ENCODE measurements at regions not wholly inside any gene's neighbourhood (a gene's known extent, or its start where the extent isn't known, plus 50 kb on each side); places are given as distances from the start of the nearest gene placed in this dataset.
"Not testable (repeated sequence)": the region's sequence is repeated elsewhere in the genome, so short reads cannot be mapped to it uniquely, and the experiment has no call there.

DNA sequence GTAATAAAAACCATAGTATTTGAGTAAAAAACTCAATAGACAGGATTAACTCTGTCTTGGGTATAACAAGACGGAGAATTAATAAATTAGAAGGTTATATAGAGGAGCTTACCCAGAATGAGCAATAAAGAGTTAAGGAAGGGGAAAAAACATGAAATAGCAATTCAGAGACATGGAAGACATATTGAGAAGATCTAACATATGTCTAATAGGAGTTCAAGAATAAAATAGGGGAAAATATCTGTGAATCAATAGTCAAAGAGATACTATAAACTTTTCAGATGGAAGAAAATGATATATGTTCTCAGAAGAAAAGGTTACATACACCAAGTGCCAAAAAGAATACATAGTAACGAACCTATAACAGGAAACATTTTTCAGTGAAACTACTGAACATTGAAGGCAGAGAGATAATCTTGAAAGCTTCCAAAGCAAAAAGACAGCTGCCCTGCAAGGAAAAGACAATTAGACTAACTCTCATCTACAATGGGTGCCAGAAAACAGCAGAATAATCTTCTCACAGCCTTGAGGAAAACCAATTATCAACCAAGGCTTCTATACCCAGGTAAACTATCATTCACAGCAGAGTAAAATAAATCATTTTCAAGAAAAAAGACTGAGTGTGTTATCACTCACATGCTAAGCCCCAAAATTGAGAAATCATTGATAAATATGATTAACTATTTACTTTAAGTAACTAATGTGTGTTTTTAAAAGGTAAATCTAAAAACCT is 106.0 kb downstream of the ENC1 start:
- DNase-seq (ENCODE audit: low read depth), result no peak

DNA sequence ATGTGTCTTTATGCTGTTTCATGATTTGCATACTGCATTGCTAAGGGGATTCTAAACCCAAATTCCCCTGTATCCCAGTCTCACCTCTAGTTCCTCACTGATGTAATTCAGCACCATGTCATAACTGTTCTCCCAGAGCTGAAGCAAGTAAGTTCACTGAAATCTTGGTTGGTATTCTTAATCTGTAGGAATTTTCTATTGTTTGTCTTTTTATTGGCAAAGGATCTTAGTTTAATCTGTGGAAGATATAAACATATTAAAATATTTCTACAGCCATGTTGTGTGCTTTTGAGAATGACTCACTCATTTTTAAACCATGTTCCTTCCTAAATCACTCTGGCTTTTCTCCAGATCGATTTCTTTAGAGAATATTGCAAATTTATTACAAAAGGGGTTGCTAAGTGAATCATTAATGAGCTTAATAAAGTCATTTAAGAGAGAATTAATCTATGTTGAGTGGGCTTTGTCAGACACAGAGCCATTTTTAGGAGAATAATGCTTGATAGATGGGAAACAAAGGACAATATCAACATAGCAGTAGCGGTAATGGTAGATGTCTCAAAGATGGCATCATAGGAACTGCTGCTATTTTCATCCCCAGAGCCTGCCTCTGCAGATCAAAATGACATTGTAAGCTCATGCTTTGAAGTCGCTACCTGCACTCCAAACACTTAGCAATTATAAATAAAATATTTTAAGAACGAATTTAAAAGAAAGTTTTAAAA is 110.0 kb downstream of the ENC1 start:
- DNase-seq (ENCODE audit: low read depth), result no peak

DNA sequence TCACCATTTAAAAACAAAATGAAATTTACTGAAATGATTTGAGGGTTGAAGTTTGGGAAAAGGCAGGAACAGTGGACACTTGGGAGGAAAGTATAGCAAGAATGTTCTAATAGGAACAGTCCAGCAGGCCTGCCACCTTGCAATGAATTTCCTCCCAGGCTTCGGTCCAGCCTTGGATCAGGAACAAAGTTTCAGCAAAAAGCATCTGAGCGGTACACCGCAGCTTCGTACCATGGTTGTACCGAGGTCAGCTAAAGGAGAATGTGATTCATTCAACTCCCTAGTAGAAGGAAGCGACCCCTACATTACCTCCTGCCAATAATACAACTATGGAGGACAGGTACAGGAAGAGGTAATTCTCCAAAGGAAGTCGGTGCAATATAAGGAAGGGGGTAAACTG is 111.4 kb downstream of the ENC1 start:
- no peak for DNase-seq (ENCODE audit: low read depth)

DNA sequence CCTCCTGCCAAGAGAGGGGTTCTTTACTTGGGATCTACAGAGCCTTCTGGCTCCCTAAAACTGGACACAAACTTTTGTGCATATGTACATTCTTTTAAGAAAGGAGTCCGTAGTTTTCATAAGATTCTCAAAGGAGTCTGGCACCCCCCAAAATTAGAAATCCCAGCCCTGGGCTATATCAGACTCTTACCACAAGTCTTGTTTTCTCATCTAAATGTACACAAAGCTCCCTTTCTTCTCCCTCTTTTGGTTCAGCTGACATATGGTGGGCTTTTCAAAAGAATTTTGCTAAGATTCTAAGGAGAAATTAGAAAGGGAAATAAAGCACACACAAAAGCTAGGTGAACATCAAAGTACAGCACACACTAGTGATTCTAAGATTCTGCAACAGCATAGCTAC is 114.4 kb downstream of the ENC1 start:
- DNase-seq (ENCODE audit: low read depth), result no peak

DNA sequence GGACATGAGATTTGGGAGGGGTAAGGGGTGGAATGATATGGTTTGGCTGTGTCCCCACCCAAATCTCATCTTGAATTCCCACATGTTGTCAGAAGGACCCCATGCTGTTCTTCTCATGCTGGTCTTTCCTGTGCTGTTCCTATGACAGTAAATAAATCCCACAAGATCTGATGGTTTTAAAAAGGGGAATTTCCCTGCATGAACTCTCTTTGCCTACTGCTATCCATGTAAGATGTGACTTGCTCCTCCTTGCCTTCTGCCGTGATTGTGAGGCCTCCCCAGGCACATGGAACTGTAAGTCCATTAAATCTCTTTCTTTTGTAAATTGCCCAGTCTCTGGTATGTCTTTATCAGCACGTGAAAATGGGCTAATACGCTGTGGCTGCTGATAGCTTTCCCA is 115.8 kb downstream of the ENC1 start:
- not testable (repeated sequence) for DNase-seq (ENCODE audit: low read depth)

DNA sequence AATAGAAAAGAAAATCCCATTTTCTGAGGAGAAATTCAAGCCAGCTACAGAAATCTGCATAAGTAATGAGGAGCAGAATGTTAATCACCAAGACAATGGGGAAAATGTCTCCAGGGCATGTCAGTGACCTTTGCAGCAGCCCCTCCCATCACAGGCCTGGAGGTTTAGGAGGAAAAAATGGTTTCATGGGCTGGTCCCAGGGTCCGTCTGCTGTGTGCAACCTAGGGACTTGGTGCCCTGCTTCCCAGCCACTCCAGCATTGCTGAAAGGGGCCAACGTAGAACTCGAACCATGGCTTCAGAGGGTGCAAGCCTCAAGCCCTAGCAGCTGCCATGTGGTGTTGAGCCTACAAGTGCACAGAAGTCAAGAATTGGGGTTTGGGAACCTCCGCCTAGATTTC is 116.8 kb downstream of the ENC1 start:
- not testable (repeated sequence) for DNase-seq (ENCODE audit: low read depth)

DNA sequence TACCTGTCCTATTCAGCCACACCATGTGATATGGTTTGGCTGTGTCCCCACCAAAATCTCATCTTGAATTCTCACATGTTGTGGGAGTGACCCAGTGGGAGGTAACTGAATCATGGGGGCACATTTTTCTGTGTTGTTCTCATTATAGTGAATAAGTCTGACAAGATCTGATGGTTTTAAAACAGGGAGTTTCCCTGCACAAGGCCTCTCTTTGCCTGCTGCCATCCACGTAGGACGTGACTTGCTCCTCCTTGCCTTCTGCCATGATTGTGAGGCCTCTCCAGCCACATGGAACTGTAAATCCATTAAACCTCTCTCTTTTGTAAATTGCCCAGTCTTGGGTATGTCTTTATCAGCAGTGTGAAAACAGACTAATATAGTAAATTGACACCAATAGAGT is 117.7 kb downstream of the ENC1 start:
- DNase-seq (ENCODE audit: low read depth), result not testable (repeated sequence)

DNA sequence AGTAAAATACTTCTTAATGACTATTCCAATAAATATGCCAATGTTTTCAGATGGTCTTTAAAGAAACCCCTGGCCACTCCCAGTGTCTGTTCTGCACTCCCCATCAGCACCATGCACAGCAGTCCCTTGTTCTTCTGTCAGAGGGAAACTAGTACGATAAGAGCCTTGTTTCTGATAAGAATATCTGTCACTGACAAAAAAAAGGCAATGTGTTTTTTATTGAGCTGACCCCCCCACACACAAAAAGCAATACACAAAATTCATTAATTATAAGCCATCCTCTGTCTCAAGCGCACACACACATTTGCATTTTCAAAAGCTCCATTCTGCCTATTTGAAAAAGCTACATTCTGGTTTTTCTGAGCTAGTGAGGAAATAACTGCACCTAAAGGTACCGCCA is 119.1 kb downstream of the ENC1 start:
- no peak for DNase-seq (ENCODE audit: low read depth)

DNA sequence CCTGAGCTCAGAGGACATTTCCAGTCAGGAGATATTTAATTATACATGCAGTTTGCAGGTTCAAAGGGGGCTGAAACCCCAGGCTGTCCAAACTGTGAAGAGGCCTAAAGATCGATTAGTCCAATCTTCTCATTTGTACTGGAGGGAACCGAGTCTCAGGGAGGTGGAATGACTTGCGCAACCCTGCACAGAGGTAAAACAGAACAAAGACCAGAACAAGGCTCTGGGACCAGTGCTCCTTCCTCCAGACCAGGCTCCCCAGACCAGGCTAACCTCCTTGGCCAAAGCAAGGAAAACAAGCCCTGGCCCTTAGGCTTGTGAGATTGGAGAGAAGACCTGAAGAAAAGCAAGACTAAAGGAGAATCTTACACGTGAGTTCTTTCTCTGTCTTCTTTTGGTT is 120.8 kb downstream of the ENC1 start:
- no peak for DNase-seq (ENCODE audit: low read depth)

DNA sequence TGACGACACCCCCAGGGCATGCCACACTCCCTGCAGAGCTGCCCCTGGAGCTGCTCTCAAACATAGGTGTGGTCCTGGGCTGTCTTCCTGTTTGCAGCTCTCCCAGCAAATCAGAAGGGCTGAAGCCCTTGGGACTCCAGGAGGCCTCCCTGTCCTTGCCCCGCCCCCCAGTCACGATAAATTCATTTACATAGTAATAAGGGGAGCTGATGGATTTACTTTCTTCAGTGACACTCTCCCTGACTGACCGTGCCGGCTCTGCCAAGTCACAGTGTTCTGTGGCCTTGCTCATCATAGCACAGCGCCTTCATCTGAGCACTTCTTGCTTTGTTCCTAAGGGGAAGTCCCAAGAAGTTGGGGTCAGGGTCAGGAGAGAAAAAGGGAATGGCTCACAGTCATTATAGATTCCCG is 121.4 kb downstream of the ENC1 start:
- DNase-seq (ENCODE audit: low read depth), result no peak

DNA sequence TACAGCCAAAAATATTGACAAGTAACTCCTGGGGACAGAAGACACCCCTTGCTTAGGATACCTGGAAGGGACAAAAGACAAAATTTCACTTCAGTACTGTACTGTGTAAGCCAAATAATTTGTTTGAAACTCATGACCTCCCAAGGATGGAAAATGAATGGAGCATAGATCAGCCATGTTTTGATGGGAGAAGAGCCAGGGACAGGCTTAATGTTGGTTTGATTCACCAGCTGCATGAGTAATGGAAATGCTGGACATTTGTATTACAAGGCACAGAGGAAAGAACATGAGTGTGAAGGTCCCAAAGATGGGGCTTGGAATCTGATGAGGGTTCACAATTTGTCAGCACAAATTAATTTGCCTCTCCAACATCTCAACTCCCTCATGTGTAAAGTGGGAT is 122.8 kb downstream of the ENC1 start:
- DNase-seq (ENCODE audit: low read depth), result no peak

DNA sequence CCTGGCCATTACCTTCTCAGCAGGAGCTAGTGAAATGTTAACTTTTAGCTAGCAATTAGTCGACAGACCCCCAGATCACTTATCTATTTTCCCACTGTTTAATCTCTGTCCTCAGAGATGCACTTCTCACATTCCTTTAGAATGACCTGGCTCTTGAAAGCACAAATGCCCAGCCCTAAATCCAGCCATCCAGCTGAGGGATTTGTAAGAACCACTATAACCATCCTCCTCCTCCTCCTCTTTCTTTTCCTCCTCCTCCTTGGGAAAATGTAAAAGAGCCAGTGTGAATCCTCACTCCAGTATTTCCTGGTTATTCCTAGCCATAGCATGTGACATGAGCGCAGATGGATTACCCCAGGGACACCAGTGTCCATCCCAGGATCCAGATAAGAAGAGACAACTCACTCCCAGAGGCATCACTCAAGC is 124.3 kb downstream of the ENC1 start:
- no peak for DNase-seq (ENCODE audit: low read depth)

DNA sequence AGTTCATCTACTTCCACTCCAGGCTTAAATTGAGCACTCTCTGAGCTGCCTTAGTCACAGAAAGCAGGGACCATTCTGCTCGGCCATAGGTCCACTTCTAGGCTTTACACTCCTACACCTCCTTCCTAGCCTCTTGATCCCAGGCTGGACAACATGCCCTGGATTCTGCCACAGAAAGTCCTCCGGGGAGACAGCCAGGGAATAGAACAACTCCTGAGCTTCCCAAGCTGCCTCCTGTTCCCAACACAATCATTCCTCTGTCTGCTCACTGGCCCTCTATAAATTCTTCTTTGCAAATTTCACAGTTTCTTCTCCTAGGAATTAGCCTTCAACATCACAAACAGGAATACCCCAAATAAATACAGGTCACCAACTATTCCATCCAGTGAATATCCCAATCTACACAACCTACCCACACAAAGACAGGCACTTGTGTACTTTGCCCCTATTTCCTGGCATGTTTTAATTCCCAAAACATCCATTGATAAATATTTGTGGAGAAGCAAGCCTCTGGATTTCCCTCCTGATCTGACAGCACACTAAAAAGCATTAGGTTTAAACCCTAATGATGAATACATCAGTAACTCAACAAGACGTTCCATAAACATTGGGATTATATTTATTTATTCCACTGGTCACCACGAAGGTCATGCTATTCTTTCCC is 125.5 kb downstream of the ENC1 start:
- no peak for DNase-seq (ENCODE audit: low read depth)

DNA sequence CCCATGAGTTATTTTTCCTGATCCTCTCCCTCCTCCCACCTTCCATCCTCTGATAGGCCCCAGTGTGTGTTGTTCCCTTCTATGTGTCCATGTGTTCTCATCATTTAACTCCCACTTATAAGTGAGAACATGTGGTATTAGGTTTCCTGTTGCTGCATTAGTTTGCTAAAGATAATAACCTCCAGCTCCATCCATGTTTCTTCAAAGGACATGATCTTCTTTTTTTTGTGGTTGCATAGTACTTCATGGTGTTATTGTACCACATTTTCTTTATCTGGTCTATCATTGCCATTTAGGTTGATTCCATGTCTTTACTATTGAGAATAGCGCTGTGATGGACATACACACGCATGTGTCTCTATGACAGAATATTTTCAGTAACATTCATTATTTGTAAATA is 128.8 kb downstream of the ENC1 start:
- DNase-seq (ENCODE audit: low read depth), result not testable (repeated sequence)

DNA sequence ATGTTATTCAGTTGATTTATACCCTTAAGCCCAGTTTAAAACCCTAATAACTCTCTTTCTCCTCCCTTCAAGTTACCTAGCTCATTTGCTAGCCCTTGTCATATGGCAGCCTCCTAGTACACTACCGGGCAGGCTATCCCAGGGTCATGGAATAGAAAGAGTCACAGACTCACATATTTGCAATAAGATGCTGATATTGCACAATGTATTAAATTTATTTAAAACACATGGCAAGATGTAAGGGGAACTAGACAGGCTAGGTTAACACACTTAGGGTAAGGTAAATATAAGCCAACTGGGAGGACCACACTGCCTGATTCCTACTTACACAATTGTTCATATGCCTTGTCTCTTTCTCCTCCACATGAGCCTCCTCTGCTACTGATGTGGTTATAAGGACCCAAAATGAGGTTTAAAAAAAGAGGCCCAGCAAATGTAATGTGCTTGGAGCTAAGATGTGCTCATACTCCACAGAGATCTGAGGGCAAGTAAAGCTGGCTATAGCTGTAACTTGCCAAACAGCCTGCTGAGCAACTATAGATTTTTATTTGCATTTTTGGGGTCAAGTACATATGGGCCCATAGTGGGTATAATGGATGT is 130.0 kb downstream of the ENC1 start:
- DNase-seq (ENCODE audit: low read depth), result no peak

DNA sequence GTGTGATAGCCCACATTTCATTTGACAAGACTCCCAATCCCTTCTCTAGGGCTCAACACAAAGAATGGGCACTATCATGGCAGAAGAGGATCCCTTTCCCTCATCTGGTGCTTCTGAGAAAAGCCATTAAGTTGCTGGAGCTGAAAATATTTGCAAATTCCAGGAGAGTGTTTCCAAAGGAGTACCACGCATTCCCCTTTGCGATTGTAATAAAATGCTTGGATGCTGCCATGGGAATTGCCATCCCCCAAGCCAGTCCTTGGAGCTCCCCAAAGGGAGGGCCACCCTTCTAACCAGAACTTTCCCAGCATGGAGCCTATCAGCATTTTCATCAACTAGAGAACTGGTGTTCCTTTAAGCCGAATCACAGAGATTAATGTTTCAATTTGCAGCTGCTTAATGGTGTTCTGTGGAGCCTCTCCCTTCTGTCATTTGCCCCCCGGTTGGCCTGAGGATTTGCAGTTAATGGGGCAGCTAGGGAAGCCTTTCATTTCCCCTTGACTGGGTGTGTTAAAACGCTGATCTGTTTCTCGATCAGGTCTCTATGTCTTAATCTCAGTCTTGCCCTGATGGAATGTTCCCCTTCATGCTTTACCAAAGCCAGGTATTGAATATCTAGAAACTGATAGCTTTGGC is 133.0 kb downstream of the ENC1 start:
- no peak for DNase-seq (ENCODE audit: low read depth)

DNA sequence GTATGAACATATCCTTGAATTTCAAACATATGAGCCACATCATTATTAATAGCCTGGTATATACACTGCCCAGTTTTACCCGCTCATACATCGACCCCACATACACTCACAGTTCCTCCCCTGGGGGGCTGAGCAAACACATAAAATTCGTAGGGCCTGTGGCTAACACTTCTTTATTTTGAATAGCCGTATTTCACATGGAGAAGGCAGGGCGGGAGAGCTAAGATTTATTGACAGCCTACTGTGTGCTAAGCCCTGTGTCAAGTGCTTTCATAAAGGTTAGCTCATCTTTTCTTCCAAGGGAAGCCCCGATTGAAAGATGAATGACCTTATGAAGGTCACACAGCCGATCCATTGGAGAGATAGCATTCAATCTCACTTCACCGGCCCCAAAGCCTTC is 134.4 kb downstream of the ENC1 start:
- no peak for DNase-seq (ENCODE audit: low read depth)

DNA sequence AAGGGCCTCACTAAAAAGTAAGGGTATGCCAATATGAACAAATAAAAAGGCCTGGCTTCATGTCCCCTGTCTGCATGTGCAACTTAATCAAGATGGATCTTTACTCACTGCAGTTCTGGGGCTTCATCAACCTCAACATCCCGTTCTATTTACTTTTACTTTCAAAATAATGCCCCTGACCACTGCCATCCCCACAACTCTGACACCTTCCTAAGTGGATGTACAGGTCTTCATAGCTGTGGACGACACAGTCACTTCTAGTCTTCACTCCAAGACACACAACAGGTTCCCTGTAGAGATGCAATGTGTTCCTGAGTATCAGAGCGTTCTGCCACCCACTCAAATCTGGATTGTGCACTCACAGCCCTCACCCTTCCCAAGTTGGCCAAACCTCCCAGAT is 136.1 kb downstream of the ENC1 start:
- DNase-seq (ENCODE audit: low read depth), result no peak

DNA sequence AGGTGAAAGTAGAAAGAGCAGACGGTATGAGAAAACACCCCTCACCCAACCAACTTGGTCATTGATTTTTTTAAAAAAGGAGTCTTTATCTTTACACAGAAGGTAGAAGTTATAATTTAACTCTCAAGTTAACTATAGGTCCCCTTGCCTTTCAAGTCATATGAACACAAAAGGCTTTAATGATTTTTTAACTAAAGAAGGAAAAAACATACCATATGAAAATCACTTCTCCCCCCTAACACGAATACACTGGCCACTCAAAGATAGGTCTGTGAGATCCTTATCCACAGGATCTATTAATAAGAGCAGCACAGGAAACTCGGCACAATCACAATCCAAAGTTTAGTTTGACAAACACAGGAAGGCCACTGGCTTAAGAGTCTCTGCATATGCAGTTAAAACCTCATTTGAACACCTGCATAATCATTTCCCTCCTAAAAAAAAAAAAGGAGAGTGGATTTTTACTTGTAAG is 138.0 kb downstream of the ENC1 start:
- DNase-seq (ENCODE audit: low read depth), result no peak

DNA sequence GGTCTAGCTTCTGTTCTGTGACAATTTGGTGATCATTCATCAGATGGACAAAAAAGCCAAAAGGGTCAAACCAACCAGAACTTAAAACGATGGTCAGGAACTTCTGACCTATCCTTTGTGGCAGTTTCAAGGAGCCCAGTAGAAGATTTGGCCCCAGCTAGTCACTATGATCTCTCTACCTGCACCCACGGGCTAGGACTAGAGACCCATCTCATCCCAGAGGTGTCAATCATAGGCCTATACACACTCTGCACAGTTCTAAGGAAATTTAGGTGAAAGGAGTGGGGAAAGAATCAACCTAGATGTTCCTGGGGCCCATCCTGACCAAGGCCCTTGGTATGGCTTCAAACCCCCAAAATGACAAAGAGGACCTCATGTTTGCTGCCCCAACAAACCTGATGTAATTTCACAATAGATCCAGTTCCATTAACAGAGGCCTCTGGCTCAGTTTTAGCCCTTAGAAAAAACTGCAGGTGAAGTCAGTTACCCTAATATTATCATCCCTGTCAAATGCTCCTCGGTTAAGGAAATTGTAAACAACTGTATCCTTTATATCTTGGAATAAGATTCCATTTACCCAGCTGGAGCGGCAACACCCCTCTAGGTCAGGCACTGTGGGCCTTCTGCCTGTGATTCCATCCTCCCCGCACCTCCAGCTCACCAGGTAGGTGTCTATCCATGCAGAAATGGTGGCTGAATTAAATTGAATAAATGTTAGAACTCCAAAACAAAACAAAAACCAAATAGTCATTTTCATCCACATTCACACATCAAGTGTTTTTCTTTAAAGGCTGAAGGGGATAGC is 138.7 kb downstream of the ENC1 start:
- no peak for DNase-seq (ENCODE audit: low read depth)

All from stimulated activated CD8-positive, alpha-beta memory T cell treated with anti-CD3 and anti-CD28 coated beads, Interleukin-12 subunit alpha, Interleukin-12 subunit beta, amount 100 ng/mL, for 4 hours (primary cell).